Adrenal gland (tissue), 5 donors: ENCODE measurements at regions not wholly inside any gene's neighbourhood (a gene's known extent, or its start where the extent isn't known, plus 50 kb on each side); places are given as distances from the start of the nearest gene placed in this dataset.

Experiments
- CTCF ChIP-seq, 6 experiments: fragments of 450-650 bp in 4 of 6; fragments of 200-600 bp in 2 of 6; sonication (generic) in 1 of 6; IDR thresholded peaks; 1 replicate in 5 of 6; 2 replicates in 1 of 6; pipeline versions ENCODE4 v1.5.1 to v1.8.0; 2016 to 2021; ENCODE audit warnings: antibody characterized with exemption in 6 of 6, mild to moderate bottlenecking in 2 of 6, moderate library complexity in 1 of 6
- POLR2A ChIP-seq, 2 donors: fragments of 450-650 bp; IDR thresholded peaks; one replicate each; pipeline ENCODE4 v1.6.1; 2017; ENCODE audit warnings: antibody characterized with exemption in 2 of 2, mild to moderate bottlenecking in 2 of 2, moderate library complexity in 1 of 2
- donor health status: DM: no; HTN: no; CAD: no.

GRCh38 chr7:42694894-42695507 lies 216.9 kb downstream of the C7orf25 start:
- no peak for TF ChIP-seq CTCF (IDR thresholded peaks at IDR 0.05)
- no peak for TF ChIP-seq POLR2A (IDR thresholded peaks at IDR 0.05)
